NCI-H446 (cell line): ENCODE measurements at regions not wholly inside any gene's neighbourhood (a gene's known extent, or its start where the extent isn't known, plus 50 kb on each side); places are given as distances from the start of the nearest gene placed in this dataset.
"Not testable (repeated sequence)": the region's sequence is repeated elsewhere in the genome, so short reads cannot be mapped to it uniquely, and the experiment has no call there.

Experiments used
- DNase-seq, 2 experiments: peaks; one replicate each; lab custom pipeline; 2025; lab: John Stamatoyannopoulos, UW

- no peak for DNase-seq
Observed at GRCh38 chr11:29628609-29629008, 388.2 kb downstream of the KCNA4 start.

GRCh38 chr11:29627541-29627940, 389.3 kb downstream of the KCNA4 start:
- no peak for DNase-seq

GRCh38 chr11:29623144-29623722, 393.6 kb downstream of the KCNA4 start:
- DNase-seq = no peak

- no peak for DNase-seq
Observed at GRCh38 chr11:29616611-29617010, 400.2 kb downstream of the KCNA4 start.

- no peak for DNase-seq
Observed at GRCh38 chr11:29612423-29612822, 404.4 kb downstream of the KCNA4 start.

GRCh38 chr11:29606330-29607031, 410.3 kb downstream of the KCNA4 start:
- DNase-seq = no peak

GRCh38 chr11:29600151-29600575, 416.7 kb downstream of the KCNA4 start:
- DNase-seq = not testable (repeated sequence)

- DNase-seq = no peak
Observed at GRCh38 chr11:29584342-29584741, 432.5 kb downstream of the KCNA4 start.

GRCh38 chr11:29578806-29579205, 438.0 kb downstream of the KCNA4 start:
- DNase-seq = no peak

GRCh38 chr11:29564486-29564885, 452.3 kb downstream of the KCNA4 start:
- no peak for DNase-seq

- no peak for DNase-seq
Observed at GRCh38 chr11:29562183-29562582, 454.6 kb downstream of the KCNA4 start.

- no peak for DNase-seq
Observed at GRCh38 chr11:29553990-29554389, 462.8 kb downstream of the KCNA4 start.

GRCh38 chr11:29538339-29539036, 478.3 kb downstream of the KCNA4 start:
- DNase-seq = no peak

GRCh38 chr11:29534836-29535235, 482.0 kb downstream of the KCNA4 start:
- DNase-seq = no peak

- DNase-seq = no peak
Observed at GRCh38 chr11:29530961-29531360, 485.9 kb downstream of the KCNA4 start.

- no peak for DNase-seq
Observed at GRCh38 chr11:29527391-29527936, 489.4 kb downstream of the KCNA4 start.

GRCh38 chr11:29518389-29519174, 498.2 kb downstream of the KCNA4 start:
- no peak for DNase-seq

GRCh38 chr11:29511394-29511793, 505.4 kb downstream of the KCNA4 start:
- no peak for DNase-seq

GRCh38 chr11:29507376-29507775, 509.5 kb downstream of the KCNA4 start:
- DNase-seq = no peak

GRCh38 chr11:29495676-29496075, 521.2 kb downstream of the KCNA4 start:
- DNase-seq = no peak

GRCh38 chr11:29490938-29491337, 525.9 kb downstream of the KCNA4 start:
- no peak for DNase-seq

- no peak for DNase-seq
Observed at GRCh38 chr11:29486301-29486700, 530.5 kb downstream of the KCNA4 start.
